Neuronal stem cell (in vitro differentiated cells): ENCODE measurements at regions not wholly inside any gene's neighbourhood (a gene's known extent, or its start where the extent isn't known, plus 50 kb on each side); places are given as distances from the start of the nearest gene placed in this dataset.

Source experiments
- DNase-seq: peaks from one replicate; pipeline ENCODE4 v3.0.0-alpha.2; 2013; ENCODE audit warnings: low spot score
- H2AFZ ChIP-seq: one replicate; pipeline ENCODE4 v1.6.1; 2013; ENCODE audit warnings: mild to moderate bottlenecking, low read length, inconsistent platforms
- H2AK5ac ChIP-seq: 2 replicates; pipeline ENCODE4 v1.6.1; 2013; ENCODE audit warnings: low read depth, mild to moderate bottlenecking, inconsistent platforms, low read length, moderate library complexity, mixed read lengths
- H2BK120ac ChIP-seq: 2 replicates; pipeline ENCODE4 v1.6.1; 2013; ENCODE audit warnings: low read depth, mild to moderate bottlenecking, inconsistent platforms, low read length, moderate library complexity, mixed read lengths
- H2BK12ac ChIP-seq: one replicate; pipeline ENCODE4 v1.6.1; 2013; ENCODE audit warnings: low read length, inconsistent platforms
- H2BK15ac ChIP-seq: 2 replicates; pipeline ENCODE4 v1.6.1; 2013; ENCODE audit warnings: mild to moderate bottlenecking, low read length, inconsistent platforms, mixed read lengths
- H2BK5ac ChIP-seq: one replicate; pipeline ENCODE4 v1.6.1; 2013; ENCODE audit warnings: inconsistent platforms, mild to moderate bottlenecking, low read length, moderate library complexity
- H3K14ac ChIP-seq: one replicate; pipeline ENCODE4 v1.6.1; 2013; ENCODE audit warnings: low read length, inconsistent platforms
- H3K18ac ChIP-seq: 2 replicates; pipeline ENCODE4 v1.6.1; 2013; ENCODE audit warnings: low read length, inconsistent platforms
- H3K23ac ChIP-seq: 2 replicates; pipeline ENCODE4 v1.6.1; 2013; ENCODE audit warnings: low read depth, mild to moderate bottlenecking, mixed read lengths, low read length, inconsistent platforms; ENCODE audit not compliant: poor library complexity
- H3K27ac ChIP-seq: replicated peaks from 3 replicates; pipeline ENCODE4 v1.5.1; 2013; ENCODE audit warnings: low read length, inconsistent platforms
- H3K27me3 ChIP-seq, 3 experiments: 2 replicates each; pipeline ENCODE4 v1.6.1; 2013; ENCODE audit warnings: low read length in 3 of 3, mild to moderate bottlenecking in 2 of 3, inconsistent platforms in 1 of 3, low read depth in 1 of 3, mixed read lengths in 1 of 3, moderate library complexity in 1 of 3; ENCODE audit not compliant: control insufficient read depth in 3 of 3, insufficient read depth in 3 of 3
- H3K36me3 ChIP-seq, 2 donors: replicated peaks in 1 of 2; 2 replicates each; pipeline ENCODE4 v1.6.1; 2013; ENCODE audit warnings: low read length in 2 of 2; ENCODE audit not compliant: control insufficient read depth in 2 of 2, insufficient read depth in 2 of 2
- H3K4ac ChIP-seq: 2 replicates; pipeline ENCODE4 v1.6.1; 2013; ENCODE audit warnings: inconsistent platforms, mild to moderate bottlenecking, low read length, moderate library complexity
- H3K4me1 ChIP-seq, 2 donors: 1 replicate in 1 of 2; 2 replicates in 1 of 2; pipeline ENCODE4 v1.6.1; 2013; ENCODE audit warnings: low read length in 2 of 2, low read depth in 1 of 2; ENCODE audit not compliant: control insufficient read depth in 2 of 2, insufficient read depth in 1 of 2
- H3K4me2 ChIP-seq: one replicate; pipeline ENCODE4 v1.6.1; 2013; ENCODE audit warnings: mild to moderate bottlenecking, low read length, inconsistent platforms; ENCODE audit not compliant: insufficient read depth, poor library complexity, severe bottlenecking
- H3K4me3 ChIP-seq, 2 donors: 2 replicates each; pipeline ENCODE4 v1.5.1; 2013; ENCODE audit warnings: low read length in 2 of 2, mild to moderate bottlenecking in 2 of 2, inconsistent platforms in 1 of 2, moderate library complexity in 1 of 2
- H3K79me1 ChIP-seq: one replicate; pipeline ENCODE4 v1.6.1; 2013; ENCODE audit warnings: low read depth, mild to moderate bottlenecking, inconsistent platforms, low read length, moderate library complexity
- H3K9ac ChIP-seq: one replicate; pipeline ENCODE4 v1.6.1; 2013; ENCODE audit warnings: mild to moderate bottlenecking, low read depth, low read length, inconsistent platforms; ENCODE audit not compliant: poor library complexity
- H3K9me3 ChIP-seq, 2 donors: replicated peaks in 1 of 2; 2 replicates each; pipeline versions ENCODE3 to v1.6.1; 2013; ENCODE audit warnings: low read length in 2 of 2, mild to moderate bottlenecking in 2 of 2, inconsistent platforms in 1 of 2, low read depth in 1 of 2, mixed read lengths in 1 of 2, moderate library complexity in 1 of 2; ENCODE audit not compliant: control insufficient read depth in 2 of 2, insufficient read depth in 1 of 2
- H4K8ac ChIP-seq: one replicate; pipeline ENCODE4 v1.6.1; 2013; ENCODE audit warnings: low read depth, mild to moderate bottlenecking, inconsistent platforms, low read length, moderate library complexity
- H4K91ac ChIP-seq: one replicate; pipeline ENCODE4 v1.6.1; 2013; ENCODE audit warnings: low read length, low read depth, mild to moderate bottlenecking, inconsistent platforms; ENCODE audit not compliant: poor library complexity
- WGBS, 2 donors: extraction: QIAGEN DNeasy Blood & Tissue Kit; methylation state at CpG; one replicate each; pipeline ENCODE4 v1.1.7; 2013; ENCODE audit warnings: missing lambda C conversion rate in 2 of 2, mixed read lengths in 1 of 2; ENCODE audit not compliant: insufficient read length in 2 of 2, insufficient replicate concordance in 1 of 2; ENCODE audit errors: extremely low coverage in 2 of 2; 5-methylcytosine and 5-hydroxymethylcytosine counted together

- Histone ChIP-seq H2AK5ac (no peak overlapping the region), H3K14ac (no peak overlapping the region), H2BK12ac (no peak overlapping the region), H3K4me2 (no peak overlapping the region), H3K9ac (no peak overlapping the region), H3K23ac (no peak overlapping the region), H3K4me3 (no peak overlapping the region), H3K27me3 (peaks cover 0 to 2% (median 0%) of the 10 kb centered on the region in 3 experiments), H3K4ac (no peak overlapping the region), H2AFZ (no peak overlapping the region), H3K9me3 (peaks cover 2 to 4% of the 10 kb centered on the region in 2 donors), H3K27ac (no peak overlapping the region), H4K91ac (no peak overlapping the region), H2BK5ac (no peak overlapping the region), H3K79me1 (no peaks in the 10 kb centered on the region), H2BK15ac (no peak overlapping the region), H2BK120ac (no peak overlapping the region), H3K18ac (no peak overlapping the region), H4K8ac (no peak overlapping the region), H3K36me3 (no peaks in the 10 kb centered on the region), H3K4me1 (no peaks in the 10 kb centered on the region)
- DNase-seq: no peak
Observed at GRCh38 chr12:107551434-107551833, 134.2 kb upstream of the PWP1 start.

- no peak overlapping the region for H3K23ac ChIP-seq
- no peak overlapping the region for H3K4ac ChIP-seq
- no peak overlapping the region for H2BK12ac ChIP-seq
- H2AFZ ChIP-seq: no peak overlapping the region
- no peaks in the 10 kb centered on the region for H3K79me1 ChIP-seq
- H3K27me3 ChIP-seq: peaks cover 0 to 2% (median 0%) of the 10 kb centered on the region in 3 experiments
- peaks cover 2 to 4% of the 10 kb centered on the region in 2 donors for H3K9me3 ChIP-seq
- no peak overlapping the region for H4K91ac ChIP-seq
- H3K9ac ChIP-seq: no peak overlapping the region
- no peak overlapping the region for H3K27ac ChIP-seq
- no peak overlapping the region for H4K8ac ChIP-seq
- no peaks in the 10 kb centered on the region for H3K4me1 ChIP-seq
- no peak overlapping the region for H2BK120ac ChIP-seq
- no CpG with 5 or more reads among the region's 4 CpGs for WGBS, 2 donors
- no peak overlapping the region for H2AK5ac ChIP-seq
- no peaks in the 10 kb centered on the region for H3K36me3 ChIP-seq
- H3K18ac ChIP-seq: no peak overlapping the region
- DNase-seq: no peak
- no peak overlapping the region for H2BK15ac ChIP-seq
- H3K14ac ChIP-seq: no peak overlapping the region
- H2BK5ac ChIP-seq: no peak overlapping the region
- no peak overlapping the region for H3K4me2 ChIP-seq
- H3K4me3 ChIP-seq: no peak overlapping the region
Observed at GRCh38 chr12:107552263-107552662, 133.3 kb upstream of the PWP1 start.

GRCh38 chr12:107553211-107553765 lies 132.3 kb upstream of the PWP1 start:
- H2BK5ac ChIP-seq: no peak overlapping the region
- H2BK15ac ChIP-seq: no peak overlapping the region
- H2AFZ ChIP-seq: no peak overlapping the region
- peaks cover 0 to 2% (median 0%) of the 10 kb centered on the region in 3 experiments for H3K27me3 ChIP-seq
- no peak overlapping the region for H2BK12ac ChIP-seq
- H3K27ac ChIP-seq: no peak overlapping the region
- H3K4me1 ChIP-seq: no peaks in the 10 kb centered on the region
- H3K18ac ChIP-seq: no peak overlapping the region
- peak overlapping the region; percentile 54 for H3K9ac ChIP-seq
- no peak overlapping the region for H4K91ac ChIP-seq
- no peak overlapping the region for H2BK120ac ChIP-seq
- no peak for DNase-seq
- no peak overlapping the region for H3K4me3 ChIP-seq
- H4K8ac ChIP-seq: no peak overlapping the region
- no peaks in the 10 kb centered on the region for H3K79me1 ChIP-seq
- H3K36me3 ChIP-seq: no peaks in the 10 kb centered on the region
- H3K9me3 ChIP-seq: peaks cover 2 to 4% of the 10 kb centered on the region in 2 donors
- WGBS, 2 donors: no CpG with 5 or more reads among the region's 4 CpGs
- H3K4me2 ChIP-seq: no peak overlapping the region
- no peak overlapping the region for H3K23ac ChIP-seq
- no peak overlapping the region for H2AK5ac ChIP-seq
- H3K4ac ChIP-seq: no peak overlapping the region
- H3K14ac ChIP-seq: no peak overlapping the region

- Histone ChIP-seq H2BK5ac (no peak overlapping the region), H3K14ac (no peak overlapping the region), H3K4me3 (no peak overlapping the region), H3K9ac (no peak overlapping the region), H3K79me1 (no peaks in the 10 kb centered on the region), H2AK5ac (no peak overlapping the region), H3K4ac (no peak overlapping the region), H2BK120ac (no peak overlapping the region), H2BK12ac (no peak overlapping the region), H3K4me1 (no peaks in the 10 kb centered on the region), H3K9me3 (peaks cover 0 to 2% of the 10 kb centered on the region in 2 donors), H4K91ac (no peak overlapping the region), H3K36me3 (no peaks in the 10 kb centered on the region), H3K23ac (no peak overlapping the region), H3K27ac (no peak overlapping the region), H2BK15ac (no peak overlapping the region), H3K27me3 (peaks cover 0 to 2% (median 0%) of the 10 kb centered on the region in 3 experiments), H4K8ac (no peak overlapping the region), H3K18ac (no peak overlapping the region), H3K4me2 (no peak overlapping the region), H2AFZ (no peak overlapping the region)
- no CpG with 5 or more reads among the region's 4 CpGs for WGBS, 2 donors
- no peak for DNase-seq
Observed at GRCh38 chr12:107554941-107555340, 130.7 kb upstream of the PWP1 start.
